ENCODE measurements at regions not wholly inside any gene's neighbourhood (a gene's known extent, or its start where the extent isn't known, plus 50 kb on each side); places are given as distances from the start of the nearest gene placed in this dataset.

GRCh38 chr4:144564358-144564757, 81.6 kb upstream of the HHIP start:
- no peak for TF ChIP-seq POLR2AphosphoS5 (IDR thresholded peaks at IDR 0.05; ENCODE audit: insufficient read depth, low read depth, low read length)
- TF ChIP-seq CTCF (IDR thresholded peaks at IDR 0.05; ENCODE audit: extremely low read depth in 1 of 2, insufficient read depth in 1 of 2, low read depth in 1 of 2, low read length in 2 of 2): no peak
- no peak for TF ChIP-seq POLR2A (IDR thresholded peaks at IDR 0.05; ENCODE audit: low read depth, low read length)
- TF ChIP-seq EZH2 (IDR thresholded peaks at IDR 0.05; ENCODE audit: borderline replicate concordance, low read depth, low read length, severe bottlenecking): no peak
- no peak for TF ChIP-seq MAX (IDR thresholded peaks at IDR 0.05; ENCODE audit: insufficient read depth, insufficient read length)
- TF ChIP-seq FOS (IDR thresholded peaks at IDR 0.05; ENCODE audit: borderline replicate concordance, insufficient read depth, low read length): no peak
- TF ChIP-seq JUN (IDR thresholded peaks at IDR 0.05; ENCODE audit: borderline replicate concordance, insufficient read depth, insufficient read length, low read depth): no peak
- TF ChIP-seq GATA2 (IDR thresholded peaks at IDR 0.05; ENCODE audit: insufficient read depth, insufficient read length, low read depth, low read length): no peak
- TF ChIP-seq MYC (IDR thresholded peaks at IDR 0.05; ENCODE audit: low read depth, low read length): no peak

Measured in endothelial cell of umbilical vein (primary cell).